Heart left ventricle (tissue), 16 donors: ENCODE measurements at regions not wholly inside any gene's neighbourhood (a gene's known extent, or its start where the extent isn't known, plus 50 kb on each side); places are given as distances from the start of the nearest gene placed in this dataset.
A peak's percentile ranks its signal among the peaks of the same experiment; 100 is the strongest.

Experiments
- ATAC-seq, 4 donors: fragments of 200-7000 bp; cut with Tn5 transposase; one replicate each; pipeline ENCODE4 v1.9.1; 2020 to 2022; ENCODE audit warnings: moderate library complexity in 4 of 4, mild to moderate bottlenecking in 3 of 4, moderate number of reproducible peaks in 1 of 4
- DNase-seq, 5 donors: peaks; one replicate each; pipeline ENCODE4 v3.0.0-alpha.2; 2020
- H3K27ac ChIP-seq, 12 donors: fragments of 200-600 bp; sonication (generic) in 4 of 12; one replicate each; pipeline versions ENCODE4 v1.5.0 to v1.8.0; 2016 to 2022; ENCODE audit warnings: mild to moderate bottlenecking in 2 of 12
- H3K27me3 ChIP-seq, 9 donors: fragments of 200-600 bp; sonication (generic) in 2 of 9; one replicate each; pipeline versions ENCODE4 v1.5.1 to v1.8.0; 2016 to 2022; ENCODE audit warnings: mild to moderate bottlenecking in 3 of 9
- H3K36me3 ChIP-seq, 9 donors: fragments of 200-600 bp; sonication (generic) in 2 of 9; one replicate each; pipeline versions ENCODE4 v1.5.0 to v1.8.0; 2018 to 2022; ENCODE audit warnings: mild to moderate bottlenecking in 2 of 9
- H3K4me1 ChIP-seq, 12 donors: fragments of 200-600 bp; sonication (generic) in 4 of 12; one replicate each; pipeline versions ENCODE4 v1.5.0 to v1.8.0; 2016 to 2022; ENCODE audit warnings: mild to moderate bottlenecking in 3 of 12
- H3K4me3 ChIP-seq, 12 donors: fragments of 200-600 bp; sonication (generic) in 4 of 12; one replicate each; pipeline versions ENCODE4 v1.5.0 to v1.8.0; 2017 to 2022; ENCODE audit warnings: mild to moderate bottlenecking in 9 of 12, moderate library complexity in 4 of 12
- H3K9me3 ChIP-seq, 12 donors: fragments of 200-600 bp; sonication (generic) in 4 of 12; one replicate each; pipeline versions ENCODE4 v1.5.0 to v1.8.0; 2016 to 2022; ENCODE audit warnings: mild to moderate bottlenecking in 1 of 12
- CTCF ChIP-seq, 12 donors: fragments of 200-600 bp; sonication (generic) in 4 of 12; IDR thresholded peaks; one replicate each; pipeline versions ENCODE4 v1.5.0 to v1.8.0; 2018 to 2022; ENCODE audit warnings: antibody characterized with exemption in 12 of 12, mild to moderate bottlenecking in 5 of 12
- POLR2A ChIP-seq, 2 donors: fragments of 450-650 bp; IDR thresholded peaks; one replicate each; pipeline ENCODE4 v1.6.1; 2017; ENCODE audit warnings: antibody characterized with exemption in 2 of 2, mild to moderate bottlenecking in 2 of 2, moderate library complexity in 2 of 2
- WGBS, 4 donors: extraction: QIAGEN DNeasy Blood & Tissue Kit in 2 of 4; methylation state at CpG; one replicate each; pipeline versions ENCODE4 v1.1.5 to v1.1.7; 2013 to 2018; 5-methylcytosine and 5-hydroxymethylcytosine counted together
- intact Hi-C, 10 donors: fragments of 100-400 bp; cut with DNase I; formaldehyde crosslinking; loops; one replicate each; pipeline versions ENCODE4 v1.11.1 to v1.14.2; 2022
- donor health status: ischemic (EF 13 %, LVEDD 7.1; RV severe dilation, severe dysfunction).
- donor health status: healthy with polysubstance abuse.
- donor health status: DM: no; HTN: yes; CAD: no.
- donor health status: DM: no; HTN: no; CAD: no.
- donor health status: ischemic (EF 25% LVEDD 6.9; RV normal size, moderate dysfunction).
- donor health status: ischemic (EF 25% LVEDD 5.7; RV mildly dilated, moderate dysfunction).
- donor health status: healthy.
- donor health status: DM: yes; HTN: yes; CAD: no.
- donor health status: ischemic (EF 35%, LVEDD 5.7; RV mildly dilated, moderate dysfunction).
- donor health status: nonischemic (EF 11% LVEDD 7.7; RV severe dilation, severe dysfunction).
- donor health status: DM: yes; HTN: yes; CAD: no.
- donor health status: PGD.
- donor health status: ischemic (EF 29% LVEDD 5.4; RV normal size, mild dysfunction).
- donor health status: nonischemic (EF 23%, LVEDD 6.1; RV moderate dilation, normal function).

- Histone ChIP-seq H3K27ac (no peak overlapping the region), H3K36me3 (no peaks in the 10 kb centered on the region), H3K9me3 (peaks cover 0 to 7% (median 0%) of the 10 kb centered on the region in 12 donors), H3K4me3 (no peak overlapping the region), H3K4me1 (peaks cover 0 to 14% (median 2%) of the 10 kb centered on the region in 12 donors), H3K27me3 (peaks cover 0 to 35% (median 0%) of the 10 kb centered on the region in 9 donors)
- no peak for ATAC-seq
- no peak for DNase-seq
- 63 to 73% (median 69%) methylated on average over 7 of the region's 7 CpGs for WGBS, 4 donors
- no peak for TF ChIP-seq CTCF (IDR thresholded peaks at IDR 0.05)
- no peak for TF ChIP-seq POLR2A (IDR thresholded peaks at IDR 0.05)
- intact Hi-C loops: loop anchor here in 3 of 10 donors (5.0 kb wide), 2 partner anchors 32 to 38 kb away; no protein-coding TSS in a partner anchor
Observed at GRCh38 chrX:39514801-39515200, 583.0 kb downstream of the BCOR start.

DNA sequence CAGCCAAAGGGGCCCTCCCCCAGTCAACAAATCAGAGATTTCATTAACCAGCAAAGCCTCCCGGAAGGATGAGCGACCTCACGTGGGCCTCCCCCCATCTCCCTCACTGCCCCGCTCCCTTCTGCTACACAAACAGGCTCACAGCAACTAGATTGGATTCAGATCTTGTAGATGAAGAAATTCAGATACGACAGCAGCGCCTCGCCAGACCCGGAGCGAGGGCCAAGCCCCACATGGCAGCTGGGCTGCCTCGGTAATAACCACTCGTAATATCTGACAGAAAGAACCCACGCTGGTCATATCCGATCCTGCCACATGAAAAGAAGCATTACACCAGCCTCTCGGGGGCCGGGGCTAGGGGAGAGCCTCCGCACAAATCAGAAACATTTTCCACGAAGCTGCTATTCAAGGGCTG is 581.3 kb downstream of the BCOR start:
- intact Hi-C loops: loop anchor here in 3 of 10 donors (5.0 kb wide), 2 partner anchors 34 to 39 kb away; no protein-coding TSS in a partner anchor
- no peaks in the 10 kb centered on the region for H3K36me3 ChIP-seq
- peak in 1 of 4 donors; percentile 5 for ATAC-seq
- TF ChIP-seq CTCF (IDR thresholded peaks at IDR 0.05): no peak
- TF ChIP-seq POLR2A (IDR thresholded peaks at IDR 0.05): no peak
- H3K4me1 ChIP-seq: peaks cover 0 to 14% (median 2%) of the 10 kb centered on the region in 12 donors
- H3K9me3 ChIP-seq: no peaks in the 10 kb centered on the region
- H3K27ac ChIP-seq: no peak overlapping the region
- DNase-seq: no peak
- H3K27me3 ChIP-seq: peaks cover 0 to 29% (median 0%) of the 10 kb centered on the region in 9 donors
- no peak overlapping the region for H3K4me3 ChIP-seq
- WGBS, 4 donors: 78 to 84% (median 81%) methylated on average over 13 to 17 of the region's 17 CpGs

DNA sequence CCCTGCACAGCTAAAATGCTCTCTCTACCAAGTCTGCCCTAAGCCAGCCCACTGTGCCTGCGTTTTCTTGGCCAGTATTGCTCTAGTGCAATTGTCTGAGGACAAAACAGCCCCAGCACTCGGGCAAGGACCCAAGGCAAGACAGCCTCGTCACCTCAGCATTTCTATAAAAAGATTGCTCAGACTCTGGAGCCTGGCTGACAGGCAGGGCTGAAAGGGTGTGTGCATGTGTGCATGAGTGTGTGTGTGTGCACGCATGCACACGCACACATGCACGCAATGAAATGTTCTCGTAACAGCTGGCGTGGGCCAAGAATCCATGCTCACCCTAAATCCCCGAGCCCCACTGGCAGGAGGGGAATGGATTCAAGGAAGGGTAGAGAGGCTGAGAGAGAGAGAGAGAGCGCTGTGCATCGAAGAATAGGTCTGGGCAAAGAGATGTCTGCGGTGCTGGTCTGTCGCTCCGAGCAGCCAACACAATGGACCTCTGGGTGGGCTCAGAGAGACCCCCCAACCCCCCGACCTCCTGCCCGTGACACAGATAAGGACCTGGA is 579.2 kb downstream of the BCOR start:
- ATAC-seq: peak; percentile 52 to 69 (median 64)
- peaks cover 0 to 14% (median 2%) of the 10 kb centered on the region in 12 donors for H3K4me1 ChIP-seq
- intact Hi-C loops: loop anchor here in 4 of 10 donors (2.0 to 5.0 kb wide), 3 partner anchors 36 to 42 kb away; no protein-coding TSS in a partner anchor

More for the DNA sequence above, 579.2 kb downstream of the BCOR start:
- H3K27ac ChIP-seq: peak overlapping the region; percentile 40 to 90 (median 70)
- peaks cover 0 to 24% (median 0%) of the 10 kb centered on the region in 9 donors for H3K27me3 ChIP-seq
- peak; percentile 36 to 77 (median 60) for DNase-seq
- H3K4me3 ChIP-seq: peak overlapping the region in 7 of 12 donors; percentile 5 to 42 (median 32)
- peaks cover 0 to 4% (median 0%) of the 10 kb centered on the region in 12 donors for H3K9me3 ChIP-seq
- WGBS, 4 donors: 24 to 68% (median 39%) methylated on average over 16 of the region's 16 CpGs
- TF ChIP-seq CTCF (IDR thresholded peaks at IDR 0.05): no peak
- TF ChIP-seq POLR2A (IDR thresholded peaks at IDR 0.05): no peak
- no peaks in the 10 kb centered on the region for H3K36me3 ChIP-seq
